ENCODE measurements at regions not wholly inside any gene's neighbourhood (a gene's known extent, or its start where the extent isn't known, plus 50 kb on each side); places are given as distances from the start of the nearest gene placed in this dataset.
A peak's percentile ranks its signal among the peaks of the same experiment; 100 is the strongest.

GRCh38 chr15:34688699-34689098 is 66.1 kb downstream of the GJD2 start:
- no peaks in the 10 kb centered on the region for H3K36me3 ChIP-seq
- H3K27ac ChIP-seq: no peak overlapping the region
- H3K27me3 ChIP-seq: no peaks in the 10 kb centered on the region
- H3K4me3 ChIP-seq: no peak overlapping the region
- H3K4me1 ChIP-seq: no peaks in the 10 kb centered on the region
- TF ChIP-seq, protein P1, sequence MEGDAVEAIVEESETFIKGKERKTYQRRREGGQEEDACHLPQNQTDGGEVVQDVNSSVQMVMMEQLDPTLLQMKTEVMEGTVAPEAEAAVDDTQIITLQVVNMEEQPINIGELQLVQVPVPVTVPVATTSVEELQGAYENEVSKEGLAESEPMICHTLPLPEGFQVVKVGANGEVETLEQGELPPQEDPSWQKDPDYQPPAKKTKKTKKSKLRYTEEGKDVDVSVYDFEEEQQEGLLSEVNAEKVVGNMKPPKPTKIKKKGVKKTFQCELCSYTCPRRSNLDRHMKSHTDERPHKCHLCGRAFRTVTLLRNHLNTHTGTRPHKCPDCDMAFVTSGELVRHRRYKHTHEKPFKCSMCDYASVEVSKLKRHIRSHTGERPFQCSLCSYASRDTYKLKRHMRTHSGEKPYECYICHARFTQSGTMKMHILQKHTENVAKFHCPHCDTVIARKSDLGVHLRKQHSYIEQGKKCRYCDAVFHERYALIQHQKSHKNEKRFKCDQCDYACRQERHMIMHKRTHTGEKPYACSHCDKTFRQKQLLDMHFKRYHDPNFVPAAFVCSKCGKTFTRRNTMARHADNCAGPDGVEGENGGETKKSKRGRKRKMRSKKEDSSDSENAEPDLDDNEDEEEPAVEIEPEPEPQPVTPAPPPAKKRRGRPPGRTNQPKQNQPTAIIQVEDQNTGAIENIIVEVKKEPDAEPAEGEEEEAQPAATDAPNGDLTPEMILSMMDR (IDR thresholded peaks at IDR 0.05): no peak
- no peaks in the 10 kb centered on the region for H3K9me3 ChIP-seq
- no peak for DNase-seq (ENCODE audit: low spot score)

GRCh38 chr15:34684351-34684750 is 70.4 kb downstream of the GJD2 start:
- H3K9me3 ChIP-seq: no peaks in the 10 kb centered on the region
- no peak for DNase-seq (ENCODE audit: low spot score)
- TF ChIP-seq, protein P1 (IDR thresholded peaks at IDR 0.05): no peak
- no peaks in the 10 kb centered on the region for H3K27me3 ChIP-seq
- H3K4me1 ChIP-seq: no peaks in the 10 kb centered on the region
- no peaks in the 10 kb centered on the region for H3K36me3 ChIP-seq
- no peak overlapping the region for H3K4me3 ChIP-seq
- no peak overlapping the region for H3K27ac ChIP-seq

DNA sequence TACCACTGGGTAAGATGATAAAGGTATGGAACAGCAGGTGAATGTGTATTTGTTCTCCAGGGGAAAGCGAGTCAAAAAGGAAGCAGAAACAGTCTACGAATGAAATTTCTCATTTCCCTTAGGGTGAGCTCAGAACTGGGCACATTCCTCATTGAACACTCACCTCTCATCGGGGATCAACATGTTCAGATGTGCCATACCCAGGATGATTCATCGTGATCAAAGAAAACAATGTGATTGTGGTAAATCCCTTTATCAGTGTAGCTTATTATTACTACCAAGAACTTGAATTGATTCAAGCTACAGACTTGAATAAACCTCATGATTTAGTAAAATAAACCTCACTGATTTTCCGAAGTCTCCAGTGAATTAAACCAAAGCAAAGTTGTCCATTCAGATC is 72.1 kb downstream of the GJD2 start:
- Histone ChIP-seq H3K4me1 (no peaks in the 10 kb centered on the region), H3K9me3 (no peaks in the 10 kb centered on the region), H3K4me3 (no peak overlapping the region), H3K36me3 (no peaks in the 10 kb centered on the region), H3K27me3 (no peaks in the 10 kb centered on the region), H3K27ac (no peak overlapping the region)
- TF ChIP-seq, protein P1 (IDR thresholded peaks at IDR 0.05): no peak
- no peak for DNase-seq (ENCODE audit: low spot score)

DNA sequence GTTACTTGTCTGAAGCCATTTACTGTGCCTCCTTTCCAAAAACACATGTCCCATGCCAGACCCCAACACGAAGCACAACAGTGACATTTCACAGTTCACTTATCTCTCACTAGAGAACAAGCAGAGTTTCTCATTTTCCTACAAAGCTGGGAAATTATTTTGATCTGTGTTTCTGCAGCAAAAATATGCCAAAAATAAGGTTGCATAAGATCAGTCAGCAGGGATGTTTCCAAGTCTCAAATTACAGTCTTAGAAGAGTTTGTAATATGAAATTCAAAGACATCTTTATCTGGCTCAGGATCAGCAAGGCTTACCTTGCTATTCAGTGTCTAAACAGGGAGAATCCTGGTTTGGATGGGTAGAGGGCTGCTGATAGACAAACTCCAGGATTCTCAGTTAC is 75.5 kb downstream of the GJD2 start:
- Histone ChIP-seq H3K4me1 (no peaks in the 10 kb centered on the region), H3K9me3 (no peaks in the 10 kb centered on the region), H3K27ac (no peak overlapping the region), H3K27me3 (no peaks in the 10 kb centered on the region), H3K36me3 (no peaks in the 10 kb centered on the region), H3K4me3 (no peak overlapping the region)
- DNase-seq (ENCODE audit: low spot score): no peak
- TF ChIP-seq, protein P1 (IDR thresholded peaks at IDR 0.05): no peak

GRCh38 chr15:34673241-34673640 is 81.6 kb downstream of the GJD2 start:
- H3K27ac ChIP-seq: no peak overlapping the region
- DNase-seq (ENCODE audit: low spot score): no peak
- no peaks in the 10 kb centered on the region for H3K9me3 ChIP-seq
- TF ChIP-seq, protein P1 (IDR thresholded peaks at IDR 0.05): no peak
- no peak overlapping the region for H3K4me3 ChIP-seq
- H3K4me1 ChIP-seq: no peaks in the 10 kb centered on the region
- H3K36me3 ChIP-seq: no peaks in the 10 kb centered on the region
- no peaks in the 10 kb centered on the region for H3K27me3 ChIP-seq

GRCh38 chr15:34665498-34666116 is 82.2 kb upstream of the GOLGA8B start:
- Histone ChIP-seq H3K27ac (peak overlapping the region in 1 of 2 donors; percentile 46), H3K4me1 (no peaks in the 10 kb centered on the region), H3K36me3 (no peaks in the 10 kb centered on the region), H3K4me3 (no peak overlapping the region), H3K27me3 (no peaks in the 10 kb centered on the region), H3K9me3 (no peaks in the 10 kb centered on the region)
- TF ChIP-seq, protein P1 (IDR thresholded peaks at IDR 0.05): no peak
- DNase-seq (ENCODE audit: low spot score): no peak
